COLO668 (cell line): ENCODE measurements at regions not wholly inside any gene's neighbourhood (a gene's known extent, or its start where the extent isn't known, plus 50 kb on each side); places are given as distances from the start of the nearest gene placed in this dataset.

Source experiments
- DNase-seq: peaks from one replicate; lab custom pipeline; 2025; ENCODE audit not compliant: unreplicated experiment; lab: John Stamatoyannopoulos, UW

GRCh38 chr13:50691681-50692263 is 151.7 kb downstream of the DLEU7 start:
- DNase-seq, result no peak

GRCh38 chr13:50692396-50692915 is 151.0 kb downstream of the DLEU7 start:
- DNase-seq, result no peak

- no peak for DNase-seq
Measured at GRCh38 chr13:50693727-50694126, 149.8 kb downstream of the DLEU7 start.

GRCh38 chr13:50697746-50698539 is 145.5 kb downstream of the DLEU7 start:
- DNase-seq, result no peak

- no peak for DNase-seq
Measured at GRCh38 chr13:50699874-50700663, 143.4 kb downstream of the DLEU7 start.

- DNase-seq, result no peak
Measured at GRCh38 chr13:50700664-50701305, 142.7 kb downstream of the DLEU7 start.

- no peak for DNase-seq
Measured at GRCh38 chr13:50701469-50701868, 142.0 kb downstream of the DLEU7 start.

GRCh38 chr13:50706505-50706904 is 137.0 kb downstream of the DLEU7 start:
- no peak for DNase-seq

GRCh38 chr13:50707628-50708027 is 135.9 kb downstream of the DLEU7 start:
- no peak for DNase-seq

GRCh38 chr13:50708461-50708860 is 135.0 kb downstream of the DLEU7 start:
- no peak for DNase-seq

- no peak for DNase-seq
Measured at GRCh38 chr13:50709058-50709457, 134.4 kb downstream of the DLEU7 start.

- DNase-seq, result no peak
Measured at GRCh38 chr13:50711131-50711815, 132.2 kb downstream of the DLEU7 start.

- no peak for DNase-seq
Measured at GRCh38 chr13:50711996-50712395, 131.5 kb downstream of the DLEU7 start.

- no peak for DNase-seq
Measured at GRCh38 chr13:50712456-50712855, 131.0 kb downstream of the DLEU7 start.

- no peak for DNase-seq
Measured at GRCh38 chr13:50712881-50713280, 130.6 kb downstream of the DLEU7 start.

GRCh38 chr13:50713523-50714248 is 129.8 kb downstream of the DLEU7 start:
- no peak for DNase-seq

GRCh38 chr13:50714891-50715290 is 128.6 kb downstream of the DLEU7 start:
- DNase-seq, result no peak

GRCh38 chr13:50715402-50716146 is 127.9 kb downstream of the DLEU7 start:
- DNase-seq, result no peak
